Mammary epithelial cell (primary cell): ENCODE measurements at regions not wholly inside any gene's neighbourhood (a gene's known extent, or its start where the extent isn't known, plus 50 kb on each side); places are given as distances from the start of the nearest gene placed in this dataset.

Experiments
- CTCF ChIP-seq, 2 donors: IDR thresholded peaks in 1 of 2; conservative IDR thresholded peaks in 1 of 2; 2 replicates each; pipeline ENCODE4 v1.5.1; 2011 to 2012; ENCODE audit warnings: inconsistent platforms in 2 of 2, low read length in 2 of 2, mild to moderate bottlenecking in 2 of 2, control low read depth in 1 of 2, low read depth in 1 of 2; ENCODE audit not compliant: insufficient read depth in 1 of 2; ENCODE audit errors: extremely low read depth in 1 of 2
- EZH2 ChIP-seq: IDR thresholded peaks from 2 replicates; pipeline ENCODE4 v1.6.1; 2012; ENCODE audit warnings: low read length, inconsistent platforms, borderline replicate concordance

- TF ChIP-seq CTCF (conservative IDR thresholded peaks at IDR 0.05 in 1 of 2, IDR thresholded peaks at IDR 0.05 in 1 of 2; ENCODE audit: extremely low read depth in 1 of 2, insufficient read depth in 1 of 2, low read depth in 1 of 2, low read length in 2 of 2) (no peak), EZH2 (no peak)
These were observed 86.2 kb upstream of the YPEL5 start for GRCh38 chr2:30060562-30060961.
